Ovary (tissue), 7 donors: ENCODE measurements at regions not wholly inside any gene's neighbourhood (a gene's known extent, or its start where the extent isn't known, plus 50 kb on each side); places are given as distances from the start of the nearest gene placed in this dataset.

ENCODE experiments used
- DNase-seq, 5 donors: peaks; one replicate each; pipeline ENCODE4 v3.0.0-alpha.2; 2019 to 2020
- H3K27ac ChIP-seq, 2 donors: fragments of 200-600 bp; one replicate each; pipeline versions ENCODE4 v1.5.1 to v1.8.0; 2019 to 2022
- H3K27me3 ChIP-seq: fragments of 200-600 bp; one replicate; pipeline ENCODE4 v1.8.0; 2022
- H3K36me3 ChIP-seq: fragments of 200-600 bp; sonication (generic); one replicate; pipeline ENCODE4 v1.5.1; 2019
- H3K4me1 ChIP-seq: one replicate; pipeline ENCODE4 v1.8.1; 2013; ENCODE audit warnings: mild to moderate bottlenecking, moderate library complexity; ENCODE audit not compliant: insufficient read depth
- H3K4me3 ChIP-seq: fragments of 200-600 bp; sonication (generic); one replicate; pipeline ENCODE4 v1.5.1; 2017
- H3K9me3 ChIP-seq, 2 donors: fragments of 200-600 bp in 1 of 2; sonication (generic) in 1 of 2; one replicate each; pipeline versions ENCODE4 v1.5.1 to v1.8.1; 2013 to 2019; ENCODE audit warnings: mild to moderate bottlenecking in 1 of 2, moderate library complexity in 1 of 2
- EP300 ChIP-seq: sonication (generic); formaldehyde crosslinking; IDR thresholded peaks from one replicate; pipeline ENCODE4 v1.6.1; 2017; ENCODE audit warnings: antibody characterized with exemption
- POLR2A ChIP-seq: fragments of 450-650 bp; IDR thresholded peaks from one replicate; pipeline ENCODE4 v1.6.1; 2017; ENCODE audit warnings: antibody characterized with exemption, mild to moderate bottlenecking, moderate library complexity
- WGBS, 3 donors: extraction: QIAGEN DNeasy Blood & Tissue Kit in 1 of 3; methylation state at CpG; one replicate each; pipeline versions ENCODE4 v1.1.5 to v1.1.7; 2013 to 2017; 5-methylcytosine and 5-hydroxymethylcytosine counted together
- intact Hi-C, 4 donors: fragments of 100-400 bp; cut with DNase I; formaldehyde crosslinking; loops; one replicate each; pipeline versions ENCODE4 v1.11.0 to v1.15.1; 2022 to 2023
- TF ChIP-seq, protein P1 (sequence below), 3 donors: fragments of 450-650 bp in 2 of 3; fragments of 200-600 bp in 1 of 3; IDR thresholded peaks; one replicate each; pipeline versions ENCODE4 v1.5.1 to v1.8.0; 2016 to 2022; ENCODE audit warnings: antibody characterized with exemption in 3 of 3, mild to moderate bottlenecking in 1 of 3
- donor health status: DM: no; HTN: no; CAD: no; lungs with moderate emphysema.
- donor health status: DM: no; HTN: no; CAD: no.
- donor health status: Bipolar disorder and iron deficiency.
- donor health status: DM: no; HTN: no; CAD: no.
- donor health status: DM: yes; HTN: yes; CAD: no.

- 63 to 74% (median 65%) methylated on average over 2 of the region's 2 CpGs for WGBS, 3 donors
- Histone ChIP-seq H3K27ac (no peak overlapping the region), H3K27me3 (no peaks in the 10 kb centered on the region), H3K36me3 (no peaks in the 10 kb centered on the region), H3K4me3 (no peak overlapping the region), H3K9me3 (no peaks in the 10 kb centered on the region), H3K4me1 (no peaks in the 10 kb centered on the region)
- no peak for DNase-seq
- TF ChIP-seq EP300 (no peak), POLR2A (no peak)
- TF ChIP-seq, protein P1, sequence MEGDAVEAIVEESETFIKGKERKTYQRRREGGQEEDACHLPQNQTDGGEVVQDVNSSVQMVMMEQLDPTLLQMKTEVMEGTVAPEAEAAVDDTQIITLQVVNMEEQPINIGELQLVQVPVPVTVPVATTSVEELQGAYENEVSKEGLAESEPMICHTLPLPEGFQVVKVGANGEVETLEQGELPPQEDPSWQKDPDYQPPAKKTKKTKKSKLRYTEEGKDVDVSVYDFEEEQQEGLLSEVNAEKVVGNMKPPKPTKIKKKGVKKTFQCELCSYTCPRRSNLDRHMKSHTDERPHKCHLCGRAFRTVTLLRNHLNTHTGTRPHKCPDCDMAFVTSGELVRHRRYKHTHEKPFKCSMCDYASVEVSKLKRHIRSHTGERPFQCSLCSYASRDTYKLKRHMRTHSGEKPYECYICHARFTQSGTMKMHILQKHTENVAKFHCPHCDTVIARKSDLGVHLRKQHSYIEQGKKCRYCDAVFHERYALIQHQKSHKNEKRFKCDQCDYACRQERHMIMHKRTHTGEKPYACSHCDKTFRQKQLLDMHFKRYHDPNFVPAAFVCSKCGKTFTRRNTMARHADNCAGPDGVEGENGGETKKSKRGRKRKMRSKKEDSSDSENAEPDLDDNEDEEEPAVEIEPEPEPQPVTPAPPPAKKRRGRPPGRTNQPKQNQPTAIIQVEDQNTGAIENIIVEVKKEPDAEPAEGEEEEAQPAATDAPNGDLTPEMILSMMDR (IDR thresholded peaks at IDR 0.05): no peak
- intact Hi-C loops: no loop called here
These were observed 244.0 kb downstream of the ARL6IP6 start for GRCh38 chr2:152962446-152962845.

- Histone ChIP-seq H3K4me1 (no peaks in the 10 kb centered on the region), H3K27me3 (no peaks in the 10 kb centered on the region), H3K4me3 (no peak overlapping the region), H3K27ac (no peak overlapping the region), H3K9me3 (no peaks in the 10 kb centered on the region), H3K36me3 (no peaks in the 10 kb centered on the region)
- TF ChIP-seq POLR2A: no peak
- TF ChIP-seq, protein P1 (IDR thresholded peaks at IDR 0.05): no peak
- no peak for TF ChIP-seq EP300
- DNase-seq: no peak
- intact Hi-C loops: no loop called here
- WGBS, 3 donors: 66 to 67% (median 66%) methylated on average over 4 of the region's 4 CpGs
These were observed 242.9 kb downstream of the ARL6IP6 start for GRCh38 chr2:152961351-152961750.

GRCh38 chr2:152950126-152950525 lies 231.7 kb downstream of the ARL6IP6 start:
- no peak for DNase-seq
- 20 to 35% (median 34%) methylated on average over 2 of the region's 2 CpGs for WGBS, 3 donors

DNA sequence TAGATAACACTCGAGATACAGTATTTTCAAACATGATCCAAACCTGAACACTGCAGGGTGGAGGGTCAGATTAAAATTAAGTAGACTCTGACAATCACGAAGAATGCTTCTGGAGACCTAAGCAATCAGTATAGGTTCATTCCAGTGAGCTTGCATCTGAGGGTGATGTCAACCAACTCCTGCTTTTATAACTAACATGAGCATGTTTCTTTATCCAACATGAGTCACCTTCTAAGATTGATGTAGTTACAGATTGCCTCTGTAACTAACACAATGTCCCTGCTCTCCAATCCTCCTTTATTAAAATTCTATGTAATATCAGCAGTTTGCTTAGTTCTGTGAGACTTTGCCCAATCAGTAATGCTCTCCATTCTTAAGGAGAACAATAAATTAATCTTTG lies 225.7 kb downstream of the ARL6IP6 start:
- no peak for DNase-seq
- Histone ChIP-seq H3K36me3 (no peaks in the 10 kb centered on the region), H3K27me3 (no peaks in the 10 kb centered on the region), H3K9me3 (no peaks in the 10 kb centered on the region), H3K4me3 (no peak overlapping the region), H3K4me1 (no peaks in the 10 kb centered on the region), H3K27ac (no peak overlapping the region)
- no peak for TF ChIP-seq POLR2A
- TF ChIP-seq, protein P1 (IDR thresholded peaks at IDR 0.05): no peak
- no peak for TF ChIP-seq EP300
- intact Hi-C loops: no loop called here
- 53 to 71% (median 58%) methylated on average over 2 of the region's 2 CpGs for WGBS, 3 donors

More at GRCh38 chr2:152950126-152950525, 231.7 kb downstream of the ARL6IP6 start:
- no peaks in the 10 kb centered on the region for H3K4me1 ChIP-seq
- TF ChIP-seq EP300 (no peak), POLR2A (no peak)
- TF ChIP-seq, protein P1 (IDR thresholded peaks at IDR 0.05): no peak
- no peaks in the 10 kb centered on the region for H3K9me3 ChIP-seq
- H3K27ac ChIP-seq: no peak overlapping the region
- no peaks in the 10 kb centered on the region for H3K36me3 ChIP-seq
- no peaks in the 10 kb centered on the region for H3K27me3 ChIP-seq
- intact Hi-C loops: no loop called here
- H3K4me3 ChIP-seq: no peak overlapping the region
